Esophagus muscularis mucosa (tissue), 4 donors: ENCODE measurements at regions not wholly inside any gene's neighbourhood (a gene's known extent, or its start where the extent isn't known, plus 50 kb on each side); places are given as distances from the start of the nearest gene placed in this dataset.

ENCODE experiments used
- DNase-seq: peaks from one replicate; pipeline ENCODE4 v3.0.0-alpha.2; 2017; ENCODE audit errors: extremely low spot score
- H3K27ac ChIP-seq, 4 donors: fragments of 200-600 bp; sonication (generic); replicated peaks in 1 of 4; 1 replicate in 3 of 4; 2 replicates in 1 of 4; pipeline ENCODE4 v1.5.1; 2016 to 2019; ENCODE audit warnings: mild to moderate bottlenecking in 1 of 4
- H3K27me3 ChIP-seq, 4 donors: fragments of 200-600 bp; sonication (generic); one replicate each; pipeline versions ENCODE4 v1.5.1 to v1.6.0; 2016 to 2019
- H3K36me3 ChIP-seq, 4 donors: fragments of 200-600 bp; sonication (generic); one replicate each; pipeline ENCODE4 v1.5.1; 2016 to 2019
- H3K4me1 ChIP-seq, 4 donors: fragments of 200-600 bp; sonication (generic); one replicate each; pipeline ENCODE4 v1.5.1; 2016 to 2019
- H3K4me3 ChIP-seq, 4 donors: fragments of 200-600 bp; sonication (generic); 1 replicate in 2 of 4; 2 replicates in 2 of 4; pipeline ENCODE4 v1.5.1; 2016 to 2019; ENCODE audit warnings: mild to moderate bottlenecking in 4 of 4, moderate library complexity in 1 of 4
- H3K9me3 ChIP-seq, 4 donors: fragments of 200-600 bp; sonication (generic); 1 replicate in 3 of 4; 2 replicates in 1 of 4; pipeline ENCODE4 v1.5.1; 2016 to 2019
- EP300 ChIP-seq: sonication (generic); formaldehyde crosslinking; IDR thresholded peaks from one replicate; pipeline ENCODE4 v1.6.1; 2017; ENCODE audit warnings: antibody characterized with exemption
- POLR2A ChIP-seq: fragments of 450-650 bp; IDR thresholded peaks from one replicate; pipeline ENCODE4 v1.6.1; 2017; ENCODE audit warnings: antibody characterized with exemption, moderate library complexity, mild to moderate bottlenecking, low read depth
- POLR2AphosphoS5 ChIP-seq, 2 donors: sonication (generic); formaldehyde crosslinking; IDR thresholded peaks; one replicate each; pipeline ENCODE4 v1.6.1; 2017; ENCODE audit warnings: antibody characterized with exemption in 2 of 2
- WGBS: methylation state at CpG from one replicate; pipeline ENCODE4 v1.1.5; 2018; 5-methylcytosine and 5-hydroxymethylcytosine counted together
- intact Hi-C: fragments of 100-400 bp; cut with DNase I; formaldehyde crosslinking; loops from one replicate; pipeline ENCODE4 v1.15.1; 2023
- TF ChIP-seq, protein P1 (sequence below), 3 experiments: fragments of 200-600 bp in 2 of 3; fragments of 450-650 bp in 1 of 3; sonication (generic) in 2 of 3; IDR thresholded peaks; one replicate each; pipeline ENCODE4 v1.5.1; 2017 to 2019; ENCODE audit warnings: antibody characterized with exemption in 3 of 3, mild to moderate bottlenecking in 2 of 3, moderate library complexity in 1 of 3

DNA sequence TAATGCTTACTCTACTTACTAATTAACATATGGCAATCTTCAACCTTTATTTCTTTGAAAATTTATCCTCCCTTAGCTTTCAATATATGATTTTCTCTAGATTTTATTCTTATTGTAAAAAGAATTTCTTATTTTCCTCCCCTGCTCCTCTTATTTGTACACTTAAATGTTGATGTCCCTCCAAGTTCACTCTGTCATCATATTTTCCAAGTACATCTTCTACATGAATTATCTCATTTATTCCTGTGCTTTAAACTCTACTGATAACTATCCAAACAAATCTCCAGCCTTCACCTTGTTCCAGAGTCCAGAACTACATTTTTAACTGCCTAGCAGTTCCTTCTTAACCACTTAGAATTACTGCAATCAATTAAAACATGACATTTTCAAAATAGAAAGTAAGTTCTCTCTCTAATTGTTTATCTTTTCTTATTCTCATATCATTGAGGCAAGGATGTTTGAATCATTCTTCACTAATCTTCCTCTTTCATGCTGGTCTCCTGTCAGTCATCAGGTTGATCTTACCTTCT is 261.6 kb upstream of the FAR2 start:
- H3K4me3 ChIP-seq: no peak overlapping the region
- H3K27me3 ChIP-seq: no peaks in the 10 kb centered on the region
- no peaks in the 10 kb centered on the region for H3K9me3 ChIP-seq
- TF ChIP-seq, protein P1, sequence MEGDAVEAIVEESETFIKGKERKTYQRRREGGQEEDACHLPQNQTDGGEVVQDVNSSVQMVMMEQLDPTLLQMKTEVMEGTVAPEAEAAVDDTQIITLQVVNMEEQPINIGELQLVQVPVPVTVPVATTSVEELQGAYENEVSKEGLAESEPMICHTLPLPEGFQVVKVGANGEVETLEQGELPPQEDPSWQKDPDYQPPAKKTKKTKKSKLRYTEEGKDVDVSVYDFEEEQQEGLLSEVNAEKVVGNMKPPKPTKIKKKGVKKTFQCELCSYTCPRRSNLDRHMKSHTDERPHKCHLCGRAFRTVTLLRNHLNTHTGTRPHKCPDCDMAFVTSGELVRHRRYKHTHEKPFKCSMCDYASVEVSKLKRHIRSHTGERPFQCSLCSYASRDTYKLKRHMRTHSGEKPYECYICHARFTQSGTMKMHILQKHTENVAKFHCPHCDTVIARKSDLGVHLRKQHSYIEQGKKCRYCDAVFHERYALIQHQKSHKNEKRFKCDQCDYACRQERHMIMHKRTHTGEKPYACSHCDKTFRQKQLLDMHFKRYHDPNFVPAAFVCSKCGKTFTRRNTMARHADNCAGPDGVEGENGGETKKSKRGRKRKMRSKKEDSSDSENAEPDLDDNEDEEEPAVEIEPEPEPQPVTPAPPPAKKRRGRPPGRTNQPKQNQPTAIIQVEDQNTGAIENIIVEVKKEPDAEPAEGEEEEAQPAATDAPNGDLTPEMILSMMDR (IDR thresholded peaks at IDR 0.05): no peak
- TF ChIP-seq POLR2AphosphoS5 (IDR thresholded peaks at IDR 0.05) (no peak), EP300 (no peak), POLR2A (no peak)
- peaks cover 0 to 6% (median 0%) of the 10 kb centered on the region in 4 donors for H3K4me1 ChIP-seq
- intact Hi-C loops: no loop called here
- H3K36me3 ChIP-seq: no peaks in the 10 kb centered on the region
- DNase-seq: no peak
- H3K27ac ChIP-seq: no peak overlapping the region

DNA sequence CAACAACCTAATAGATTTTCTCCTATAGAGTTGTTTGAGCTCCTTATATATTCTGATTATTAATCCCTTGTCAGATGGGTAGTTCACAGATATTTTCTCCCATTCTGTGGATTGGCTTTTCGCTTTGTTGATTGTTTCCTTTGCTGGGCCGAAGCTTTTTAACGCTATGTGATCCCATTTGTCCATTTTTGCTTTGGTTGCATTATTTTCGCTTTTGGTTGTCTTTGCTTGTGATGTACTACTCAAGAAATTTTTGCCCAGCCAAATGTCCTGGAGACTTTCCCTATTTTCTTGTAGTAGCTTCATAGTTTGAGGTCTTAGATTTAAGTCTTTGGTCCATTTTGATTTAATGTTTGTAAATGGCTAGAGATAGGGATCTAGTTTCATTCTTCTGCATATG is 258.4 kb upstream of the FAR2 start:
- intact Hi-C loops: no loop called here
- 95% methylated on average over 4 of the region's 4 CpGs for WGBS
- Histone ChIP-seq H3K4me1 (peaks cover 0 to 6% (median 3%) of the 10 kb centered on the region in 4 donors), H3K36me3 (no peaks in the 10 kb centered on the region), H3K27me3 (no peaks in the 10 kb centered on the region), H3K4me3 (no peak overlapping the region), H3K9me3 (no peaks in the 10 kb centered on the region), H3K27ac (no peak overlapping the region)
- TF ChIP-seq POLR2A (no peak), EP300 (no peak), POLR2AphosphoS5 (IDR thresholded peaks at IDR 0.05) (no peak)
- TF ChIP-seq, protein P1 (IDR thresholded peaks at IDR 0.05): no peak
- no peak for DNase-seq

DNA sequence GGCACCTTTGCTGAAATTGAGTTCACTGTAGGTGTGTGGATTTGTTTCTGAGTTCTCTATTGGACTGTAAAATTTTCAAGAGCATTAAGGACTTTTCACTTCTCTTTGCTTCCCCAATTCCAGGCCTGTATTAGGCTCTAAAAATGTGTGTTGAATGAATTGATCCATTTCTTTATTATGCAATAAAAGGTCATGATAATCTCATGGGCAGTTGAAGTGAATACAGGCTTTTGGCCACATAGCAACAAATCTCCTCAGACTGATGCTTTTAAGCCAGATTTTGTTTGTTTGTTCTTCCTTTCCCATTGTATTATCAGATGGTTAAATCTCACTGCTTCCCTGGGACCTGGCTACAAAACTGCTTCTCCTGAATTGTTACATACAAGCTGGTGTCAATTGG is 258.0 kb upstream of the FAR2 start:
- Histone ChIP-seq H3K27ac (no peak overlapping the region), H3K36me3 (no peaks in the 10 kb centered on the region), H3K4me3 (no peak overlapping the region), H3K9me3 (no peaks in the 10 kb centered on the region), H3K4me1 (peaks cover 0 to 6% (median 3%) of the 10 kb centered on the region in 4 donors), H3K27me3 (no peaks in the 10 kb centered on the region)
- intact Hi-C loops: no loop called here
- TF ChIP-seq POLR2A: no peak
- TF ChIP-seq, protein P1 (IDR thresholded peaks at IDR 0.05): no peak
- no peak for TF ChIP-seq EP300
- TF ChIP-seq POLR2AphosphoS5 (IDR thresholded peaks at IDR 0.05): no peak
- no peak for DNase-seq

DNA sequence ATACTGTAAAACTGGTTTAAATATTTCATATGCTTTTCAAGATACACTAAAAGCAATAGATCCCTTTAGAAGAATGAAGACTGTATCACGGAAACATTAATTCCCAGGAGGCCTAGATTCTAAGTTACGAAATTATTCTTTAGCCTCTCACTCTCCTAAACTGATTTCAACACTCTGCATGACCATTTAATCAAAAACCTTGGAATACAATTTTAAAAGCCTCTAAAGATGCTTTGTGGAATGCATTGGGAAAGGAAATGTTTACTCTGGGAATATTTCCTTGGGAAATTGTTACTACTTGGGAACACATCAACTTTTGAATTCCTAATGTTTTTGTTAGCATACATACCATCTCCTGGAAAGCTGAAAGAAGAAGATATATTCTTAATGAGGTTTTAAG is 255.7 kb upstream of the FAR2 start:
- H3K36me3 ChIP-seq: no peaks in the 10 kb centered on the region
- H3K27me3 ChIP-seq: no peaks in the 10 kb centered on the region
- intact Hi-C loops: no loop called here
- 63% methylated on average over 2 of the region's 2 CpGs for WGBS
- no peaks in the 10 kb centered on the region for H3K9me3 ChIP-seq
- peaks cover 0 to 5% (median 0%) of the 10 kb centered on the region in 4 donors for H3K4me1 ChIP-seq
- H3K4me3 ChIP-seq: no peak overlapping the region
- H3K27ac ChIP-seq: no peak overlapping the region
- TF ChIP-seq POLR2A (no peak), POLR2AphosphoS5 (IDR thresholded peaks at IDR 0.05) (no peak), EP300 (no peak)
- TF ChIP-seq, protein P1 (IDR thresholded peaks at IDR 0.05): no peak
- no peak for DNase-seq

DNA sequence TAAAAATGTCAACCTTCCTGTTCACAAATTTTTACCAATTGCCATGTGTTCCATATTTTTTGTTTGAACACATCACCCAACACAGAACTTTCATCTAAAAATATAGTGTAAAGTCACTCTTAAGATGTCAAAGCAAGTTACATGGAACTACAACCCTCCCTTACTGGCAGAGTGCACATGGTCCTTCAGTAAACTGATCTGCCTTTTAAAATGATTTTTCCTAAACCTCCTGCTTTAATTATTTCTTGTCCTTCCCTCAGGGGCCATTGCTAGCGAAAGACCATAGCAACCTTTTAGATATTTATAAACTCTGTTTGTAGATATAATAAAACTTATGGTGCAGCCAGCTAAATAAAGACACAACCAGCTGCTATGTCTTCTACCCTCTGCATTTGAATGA is 255.2 kb upstream of the FAR2 start:
- intact Hi-C loops: no loop called here
- Histone ChIP-seq H3K4me1 (peaks cover 0 to 5% (median 0%) of the 10 kb centered on the region in 4 donors), H3K27me3 (no peaks in the 10 kb centered on the region), H3K9me3 (no peaks in the 10 kb centered on the region), H3K4me3 (no peak overlapping the region), H3K36me3 (no peaks in the 10 kb centered on the region), H3K27ac (no peak overlapping the region)
- no peak for DNase-seq
- WGBS: 80% methylated on average over 1 of the region's 1 CpG
- TF ChIP-seq EP300: no peak
- TF ChIP-seq POLR2A: no peak
- no peak for TF ChIP-seq POLR2AphosphoS5 (IDR thresholded peaks at IDR 0.05)
- TF ChIP-seq, protein P1 (IDR thresholded peaks at IDR 0.05): no peak
